Activated CD8-positive, alpha-beta T cell treated with anti-CD3 and anti-CD28 coated beads for 36 hours (primary cell): ENCODE measurements at regions not wholly inside any gene's neighbourhood (a gene's known extent, or its start where the extent isn't known, plus 50 kb on each side); places are given as distances from the start of the nearest gene placed in this dataset.

Experiments
- ATAC-seq: fragments of 200-7000 bp; cut with Tn5 transposase; one replicate; pipeline ENCODE4 v1.10.0; 2021; ENCODE audit warnings: mild to moderate bottlenecking, moderate library complexity
- CTCF ChIA-PET: fragments of 350-600 bp; sonication (Branson Sonifier 250); formaldehyde crosslinking; loops from one replicate; lab custom pipeline; 2021; ENCODE audit warnings: antibody characterized with exemption; lab: Charles Lee
- POLR2A ChIA-PET: fragments of 350-600 bp; sonication (Branson Sonifier 250); formaldehyde crosslinking; loops from one replicate; lab custom pipeline; 2021; ENCODE audit warnings: antibody characterized with exemption; lab: Charles Lee
- DNase-seq: peaks from one replicate; pipeline ENCODE4 v3.0.0-alpha.2; 2020
- H3K27ac Mint-ChIP-seq: one replicate; pipeline ENCODE4 v1.8.0; 2021; ENCODE audit warnings: mild to moderate bottlenecking, mixed read lengths
- H3K27me3 Mint-ChIP-seq: one replicate; pipeline ENCODE4 v1.8.0; 2021; ENCODE audit warnings: mixed read lengths
- H3K36me3 Mint-ChIP-seq: one replicate; pipeline ENCODE4 v1.8.0; 2021; ENCODE audit warnings: low read depth, mixed read lengths
- H3K4me1 Mint-ChIP-seq: one replicate; pipeline ENCODE4 v1.8.0; 2021; ENCODE audit warnings: low read depth, mixed read lengths
- H3K4me3 Mint-ChIP-seq: one replicate; pipeline ENCODE4 v1.8.0; 2021; ENCODE audit warnings: mild to moderate bottlenecking, moderate library complexity, mixed read lengths
- H3K9me3 Mint-ChIP-seq: one replicate; pipeline ENCODE4 v1.8.0; 2021; ENCODE audit warnings: mixed read lengths
- intact Hi-C: fragments of 100-400 bp; cut with micrococcal nuclease; formaldehyde crosslinking; loops from one replicate; pipeline ENCODE4 v1.10.0; 2022
- TF ChIP-seq, protein P1 (sequence below): fragments of 200-600 bp; IDR thresholded peaks from one replicate; pipeline ENCODE4 v1.8.0; 2022; ENCODE audit warnings: antibody characterized with exemption, mild to moderate bottlenecking

GRCh38 chr9:82680179-82680935 lies 382.6 kb downstream of the RASEF start:
- ATAC-seq (no peak), DNase-seq (no peak)
- Mint-ChIP-seq H3K27me3 (no peaks in the 10 kb centered on the region), H3K4me1 (no peaks in the 10 kb centered on the region), H3K27ac (no peak overlapping the region), H3K4me3 (no peak overlapping the region), H3K9me3 (peaks cover 4% of the 10 kb centered on the region), H3K36me3 (no peaks in the 10 kb centered on the region)
- intact Hi-C loops, result no loop called here
- ChIA-PET POLR2A (interaction anchor here (0.8 kb wide), 1 partner anchor 1539 kb away, joined by 3 read pairs; no protein-coding TSS in a partner anchor), CTCF (no interaction called here)
- TF ChIP-seq, protein P1, sequence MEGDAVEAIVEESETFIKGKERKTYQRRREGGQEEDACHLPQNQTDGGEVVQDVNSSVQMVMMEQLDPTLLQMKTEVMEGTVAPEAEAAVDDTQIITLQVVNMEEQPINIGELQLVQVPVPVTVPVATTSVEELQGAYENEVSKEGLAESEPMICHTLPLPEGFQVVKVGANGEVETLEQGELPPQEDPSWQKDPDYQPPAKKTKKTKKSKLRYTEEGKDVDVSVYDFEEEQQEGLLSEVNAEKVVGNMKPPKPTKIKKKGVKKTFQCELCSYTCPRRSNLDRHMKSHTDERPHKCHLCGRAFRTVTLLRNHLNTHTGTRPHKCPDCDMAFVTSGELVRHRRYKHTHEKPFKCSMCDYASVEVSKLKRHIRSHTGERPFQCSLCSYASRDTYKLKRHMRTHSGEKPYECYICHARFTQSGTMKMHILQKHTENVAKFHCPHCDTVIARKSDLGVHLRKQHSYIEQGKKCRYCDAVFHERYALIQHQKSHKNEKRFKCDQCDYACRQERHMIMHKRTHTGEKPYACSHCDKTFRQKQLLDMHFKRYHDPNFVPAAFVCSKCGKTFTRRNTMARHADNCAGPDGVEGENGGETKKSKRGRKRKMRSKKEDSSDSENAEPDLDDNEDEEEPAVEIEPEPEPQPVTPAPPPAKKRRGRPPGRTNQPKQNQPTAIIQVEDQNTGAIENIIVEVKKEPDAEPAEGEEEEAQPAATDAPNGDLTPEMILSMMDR, result no peak

DNA sequence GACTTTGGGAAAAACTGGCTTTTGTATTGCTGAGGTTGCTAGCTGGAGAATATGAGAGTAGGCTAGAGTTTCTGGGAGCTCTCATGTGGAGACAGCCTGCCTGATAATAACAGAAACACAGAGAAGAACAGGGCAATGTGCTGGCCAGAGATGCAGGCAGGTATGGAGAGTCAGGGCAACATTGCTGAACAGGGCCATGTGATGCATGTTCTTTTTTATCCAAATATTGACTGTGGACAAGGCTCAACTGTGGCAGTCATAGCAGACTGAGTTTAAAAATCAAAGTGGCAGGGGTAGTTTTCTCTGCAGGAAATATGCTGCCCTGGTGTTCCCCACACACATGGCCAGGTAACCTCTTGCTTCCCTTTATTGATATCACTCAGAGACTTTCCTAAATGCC lies 381.1 kb downstream of the RASEF start:
- H3K27me3 Mint-ChIP-seq, result no peaks in the 10 kb centered on the region
- no peak for ATAC-seq
- POLR2A ChIA-PET, result no interaction called here
- no peak overlapping the region for H3K4me3 Mint-ChIP-seq
- no peaks in the 10 kb centered on the region for H3K4me1 Mint-ChIP-seq
- intact Hi-C loops, result no loop called here
- H3K27ac Mint-ChIP-seq, result no peak overlapping the region
- DNase-seq, result no peak
- TF ChIP-seq, protein P1, result no peak
- CTCF ChIA-PET, result no interaction called here
- no peaks in the 10 kb centered on the region for H3K36me3 Mint-ChIP-seq
- H3K9me3 Mint-ChIP-seq, result peaks cover 4% of the 10 kb centered on the region

DNA sequence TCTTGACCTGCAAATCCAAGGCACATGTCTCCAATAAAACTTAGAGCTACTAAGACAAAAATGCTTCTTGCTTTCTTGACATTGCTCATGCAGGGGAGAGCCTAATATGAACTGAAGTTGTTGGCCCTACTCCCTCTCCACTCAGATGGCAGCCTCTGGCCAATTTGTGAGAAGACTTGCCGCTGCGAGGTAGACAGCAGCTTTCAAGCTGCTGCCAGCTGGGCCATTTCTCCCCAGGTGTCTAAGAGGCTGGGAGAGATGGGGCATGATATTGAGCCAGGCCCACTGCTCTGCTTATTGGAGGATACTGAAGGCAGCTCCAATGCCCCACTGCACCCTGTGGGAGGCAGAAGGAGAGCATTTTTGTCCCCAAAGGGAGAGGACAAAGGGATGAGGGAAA lies 380.5 kb downstream of the RASEF start:
- Mint-ChIP-seq H3K4me1 (no peaks in the 10 kb centered on the region), H3K27me3 (no peaks in the 10 kb centered on the region), H3K36me3 (no peaks in the 10 kb centered on the region), H3K27ac (no peak overlapping the region), H3K4me3 (no peak overlapping the region), H3K9me3 (peaks cover 4% of the 10 kb centered on the region)
- TF ChIP-seq, protein P1, result no peak
- intact Hi-C loops, result no loop called here
- ATAC-seq, result no peak
- ChIA-PET CTCF (no interaction called here), POLR2A (no interaction called here)
- DNase-seq, result no peak

GRCh38 chr9:82695704-82696103 lies 367.2 kb downstream of the RASEF start:
- no peak for DNase-seq
- ChIA-PET CTCF (no interaction called here), POLR2A (no interaction called here)
- no peak overlapping the region for H3K27ac Mint-ChIP-seq
- H3K4me3 Mint-ChIP-seq, result no peak overlapping the region
- peaks cover 12% of the 10 kb centered on the region for H3K9me3 Mint-ChIP-seq
- TF ChIP-seq, protein P1, result no peak
- no peak for ATAC-seq
- intact Hi-C loops, result no loop called here
- H3K27me3 Mint-ChIP-seq, result no peaks in the 10 kb centered on the region
- no peaks in the 10 kb centered on the region for H3K4me1 Mint-ChIP-seq
- H3K36me3 Mint-ChIP-seq, result no peaks in the 10 kb centered on the region

- ChIA-PET POLR2A (no interaction called here), CTCF (interaction anchor here (0.6 kb wide), 1 partner anchor 261 kb away, joined by 3 read pairs; no protein-coding TSS in a partner anchor)
- intact Hi-C loops, result no loop called here
- no peaks in the 10 kb centered on the region for H3K27me3 Mint-ChIP-seq
- no peak for DNase-seq
- no peak for ATAC-seq
- no peak overlapping the region for H3K27ac Mint-ChIP-seq
- H3K9me3 Mint-ChIP-seq, result peaks cover 3% of the 10 kb centered on the region
- no peaks in the 10 kb centered on the region for H3K4me1 Mint-ChIP-seq
- TF ChIP-seq, protein P1, result no peak
- no peaks in the 10 kb centered on the region for H3K36me3 Mint-ChIP-seq
- no peak overlapping the region for H3K4me3 Mint-ChIP-seq
Measured at GRCh38 chr9:82706786-82707185, 356.2 kb downstream of the RASEF start.
